ENCODE measurements at regions not wholly inside any gene's neighbourhood (a gene's known extent, or its start where the extent isn't known, plus 50 kb on each side); places are given as distances from the start of the nearest gene placed in this dataset.

- DNase-seq (ENCODE audit: low spot score): no peak
These were observed 159.9 kb upstream of the MEIS2 start for GRCh38 chr15:37260255-37260654.

- no peak for DNase-seq (ENCODE audit: low spot score)
These were observed 161.3 kb upstream of the MEIS2 start for GRCh38 chr15:37261685-37262084.

- DNase-seq (ENCODE audit: low spot score): no peak
These were observed 162.7 kb upstream of the MEIS2 start for GRCh38 chr15:37262922-37263608.

- peak; percentile 62 for DNase-seq (ENCODE audit: low spot score)
These were observed 188.9 kb upstream of the MEIS2 start for GRCh38 chr15:37289109-37289765.

- peak; percentile 16 for DNase-seq (ENCODE audit: low spot score)
These were observed 191.6 kb upstream of the MEIS2 start for GRCh38 chr15:37291920-37292319.

- DNase-seq (ENCODE audit: low spot score): no peak
These were observed 197.9 kb upstream of the MEIS2 start for GRCh38 chr15:37298271-37298670.

- DNase-seq (ENCODE audit: low spot score): no peak
These were observed 239.1 kb upstream of the MEIS2 start for GRCh38 chr15:37339437-37339836.

- no peak for DNase-seq (ENCODE audit: low spot score)
These were observed 239.5 kb upstream of the MEIS2 start for GRCh38 chr15:37339856-37340255.

- no peak for DNase-seq (ENCODE audit: low spot score)
These were observed 240.1 kb upstream of the MEIS2 start for GRCh38 chr15:37340438-37340837.

- no peak for DNase-seq (ENCODE audit: low spot score)
These were observed 258.9 kb upstream of the MEIS2 start for GRCh38 chr15:37359101-37359892.

- DNase-seq (ENCODE audit: low spot score): no peak
These were observed 259.5 kb upstream of the MEIS2 start for GRCh38 chr15:37359893-37360290.

- no peak for DNase-seq (ENCODE audit: low spot score)
These were observed 260.4 kb upstream of the MEIS2 start for GRCh38 chr15:37360724-37361123.

GRCh38 chr15:37361621-37362020 is 261.3 kb upstream of the MEIS2 start:
- DNase-seq (ENCODE audit: low spot score): no peak

GRCh38 chr15:37362414-37362813 is 262.1 kb upstream of the MEIS2 start:
- no peak for DNase-seq (ENCODE audit: low spot score)

GRCh38 chr15:37368961-37369360 is 268.6 kb upstream of the MEIS2 start:
- no peak for DNase-seq (ENCODE audit: low spot score)

GRCh38 chr15:37370941-37371340 is 270.6 kb upstream of the MEIS2 start:
- DNase-seq (ENCODE audit: low spot score): no peak

GRCh38 chr15:37372064-37372463 is 271.7 kb upstream of the MEIS2 start:
- DNase-seq (ENCODE audit: low spot score): no peak

- DNase-seq (ENCODE audit: low spot score): no peak
These were observed 275.2 kb upstream of the MEIS2 start for GRCh38 chr15:37375519-37375918.

GRCh38 chr15:37377428-37377827 is 277.1 kb upstream of the MEIS2 start:
- DNase-seq (ENCODE audit: low spot score): no peak

GRCh38 chr15:37394402-37395099 is 294.2 kb upstream of the MEIS2 start:
- no peak for DNase-seq (ENCODE audit: low spot score)

- DNase-seq (ENCODE audit: low spot score): no peak
These were observed 294.7 kb upstream of the MEIS2 start for GRCh38 chr15:37395100-37395468.

GRCh38 chr15:37397266-37398022 is 297.1 kb upstream of the MEIS2 start:
- DNase-seq (ENCODE audit: low spot score): no peak

Data from RKO (cell line).